Heart right ventricle (tissue), 16 donors: ENCODE measurements at regions not wholly inside any gene's neighbourhood (a gene's known extent, or its start where the extent isn't known, plus 50 kb on each side); places are given as distances from the start of the nearest gene placed in this dataset.

Source experiments
- ATAC-seq, 8 donors: fragments of 200-7000 bp; cut with Tn5 transposase; one replicate each; pipeline ENCODE4 v1.9.1; 2020; ENCODE audit warnings: mild to moderate bottlenecking in 8 of 8, moderate library complexity in 8 of 8, moderate number of reproducible peaks in 1 of 8
- DNase-seq, 2 donors: peaks; one replicate each; pipeline ENCODE4 v3.0.0-alpha.2; 2020
- H3K27ac ChIP-seq, 10 donors: fragments of 200-600 bp; sonication (generic) in 2 of 10; one replicate each; pipeline versions ENCODE4 v1.5.0 to v1.8.0; 2020 to 2022; ENCODE audit warnings: mild to moderate bottlenecking in 3 of 10
- H3K27me3 ChIP-seq, 7 donors: fragments of 200-600 bp; one replicate each; pipeline ENCODE4 v1.8.0; 2021 to 2022; ENCODE audit warnings: mild to moderate bottlenecking in 2 of 7
- H3K36me3 ChIP-seq, 9 donors: fragments of 200-600 bp; sonication (generic) in 1 of 9; one replicate each; pipeline versions ENCODE4 v1.5.0 to v1.8.0; 2020 to 2022; ENCODE audit warnings: mild to moderate bottlenecking in 2 of 9
- H3K4me1 ChIP-seq, 9 donors: fragments of 200-600 bp; sonication (generic) in 1 of 9; one replicate each; pipeline versions ENCODE4 v1.5.0 to v1.8.0; 2020 to 2022; ENCODE audit warnings: mild to moderate bottlenecking in 4 of 9
- H3K4me3 ChIP-seq, 10 donors: fragments of 200-600 bp; sonication (generic) in 2 of 10; one replicate each; pipeline versions ENCODE4 v1.5.0 to v1.8.0; 2020 to 2022; ENCODE audit warnings: mild to moderate bottlenecking in 7 of 10, moderate library complexity in 2 of 10
- H3K9me3 ChIP-seq, 11 donors: fragments of 200-600 bp in 10 of 11; sonication (generic) in 2 of 11; one replicate each; pipeline versions ENCODE4 v1.5.0 to v1.8.0; 2013 to 2022; ENCODE audit warnings: mild to moderate bottlenecking in 2 of 11, control low read depth in 1 of 11, moderate library complexity in 1 of 11
- WGBS, 2 donors: extraction: QIAGEN DNeasy Blood & Tissue Kit; methylation state at CpG; one replicate each; pipeline ENCODE4 v1.1.7; 2013; ENCODE audit warnings: inconsistent platforms in 1 of 2; 5-methylcytosine and 5-hydroxymethylcytosine counted together
- intact Hi-C, 10 donors: fragments of 100-400 bp; cut with DNase I; formaldehyde crosslinking; loops; one replicate each; pipeline versions ENCODE4 v1.11.1 to v1.14.2; 2022
- TF ChIP-seq, protein P1 (sequence below), 9 donors: fragments of 200-600 bp; sonication (generic) in 2 of 9; IDR thresholded peaks; one replicate each; pipeline versions ENCODE4 v1.5.0 to v1.8.0; 2021 to 2022; ENCODE audit warnings: antibody characterized with exemption in 9 of 9, mild to moderate bottlenecking in 5 of 9, moderate library complexity in 1 of 9
- donor health status: Arrhythmogenic right ventricular cardiomyopathy.
- donor health status: ischemic (EF 13 %, LVEDD 7.1; RV severe dilation, severe dysfunction).
- donor health status: healthy with polysubstance abuse.
- donor health status: DM: no; HTN: yes; CAD: no.
- donor health status: DM: no; HTN: no; CAD: no.
- donor health status: ischemic (EF 25% LVEDD 6.9; RV normal size, moderate dysfunction).
- donor health status: ischemic (EF 25% LVEDD 5.7; RV mildly dilated, moderate dysfunction).
- donor health status: healthy.
- donor health status: DM: yes; HTN: yes; CAD: no.
- donor health status: Ischemic cardiomyopathy.
- donor health status: ischemic (EF 35%, LVEDD 5.7; RV mildly dilated, moderate dysfunction).
- donor health status: nonischemic (EF 11% LVEDD 7.7; RV severe dilation, severe dysfunction).
- donor health status: DM: yes; HTN: yes; CAD: no.
- donor health status: PGD.
- donor health status: ischemic (EF 29% LVEDD 5.4; RV normal size, mild dysfunction).
- donor health status: nonischemic (EF 23%, LVEDD 6.1; RV moderate dilation, normal function).

DNA sequence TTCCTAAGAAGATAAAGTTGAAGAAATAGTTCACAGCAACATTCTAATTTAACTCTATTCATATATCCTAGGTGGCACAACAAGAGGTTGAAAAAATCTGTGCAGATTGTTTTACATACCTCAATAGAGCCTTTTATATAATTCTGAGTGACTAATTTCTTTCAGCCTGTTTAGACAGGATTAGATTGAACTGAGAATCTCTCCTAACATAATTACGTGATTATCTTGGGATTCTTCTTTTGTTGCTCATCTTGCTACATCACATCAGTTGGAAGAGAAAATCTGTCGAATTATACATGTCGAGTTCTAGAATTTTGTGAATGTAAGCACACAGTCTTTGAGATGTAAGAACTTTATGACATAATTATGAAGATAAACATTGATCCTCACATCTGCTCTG lies 1873.7 kb upstream of the IGFBP7 start:
- no peaks in the 10 kb centered on the region for H3K36me3 ChIP-seq
- no peak overlapping the region for H3K4me3 ChIP-seq
- no peak overlapping the region for H3K27ac ChIP-seq
- peaks cover 0 to 10% (median 0%) of the 10 kb centered on the region in 11 donors for H3K9me3 ChIP-seq
- 72 to 74% methylated on average over 3 of the region's 3 CpGs for WGBS, 2 donors
- ATAC-seq (no peak), DNase-seq (no peak)
- TF ChIP-seq, protein P1, sequence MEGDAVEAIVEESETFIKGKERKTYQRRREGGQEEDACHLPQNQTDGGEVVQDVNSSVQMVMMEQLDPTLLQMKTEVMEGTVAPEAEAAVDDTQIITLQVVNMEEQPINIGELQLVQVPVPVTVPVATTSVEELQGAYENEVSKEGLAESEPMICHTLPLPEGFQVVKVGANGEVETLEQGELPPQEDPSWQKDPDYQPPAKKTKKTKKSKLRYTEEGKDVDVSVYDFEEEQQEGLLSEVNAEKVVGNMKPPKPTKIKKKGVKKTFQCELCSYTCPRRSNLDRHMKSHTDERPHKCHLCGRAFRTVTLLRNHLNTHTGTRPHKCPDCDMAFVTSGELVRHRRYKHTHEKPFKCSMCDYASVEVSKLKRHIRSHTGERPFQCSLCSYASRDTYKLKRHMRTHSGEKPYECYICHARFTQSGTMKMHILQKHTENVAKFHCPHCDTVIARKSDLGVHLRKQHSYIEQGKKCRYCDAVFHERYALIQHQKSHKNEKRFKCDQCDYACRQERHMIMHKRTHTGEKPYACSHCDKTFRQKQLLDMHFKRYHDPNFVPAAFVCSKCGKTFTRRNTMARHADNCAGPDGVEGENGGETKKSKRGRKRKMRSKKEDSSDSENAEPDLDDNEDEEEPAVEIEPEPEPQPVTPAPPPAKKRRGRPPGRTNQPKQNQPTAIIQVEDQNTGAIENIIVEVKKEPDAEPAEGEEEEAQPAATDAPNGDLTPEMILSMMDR (IDR thresholded peaks at IDR 0.05) = no peak
- no peaks in the 10 kb centered on the region for H3K4me1 ChIP-seq
- no peaks in the 10 kb centered on the region for H3K27me3 ChIP-seq
- intact Hi-C loops = no loop called here

DNA sequence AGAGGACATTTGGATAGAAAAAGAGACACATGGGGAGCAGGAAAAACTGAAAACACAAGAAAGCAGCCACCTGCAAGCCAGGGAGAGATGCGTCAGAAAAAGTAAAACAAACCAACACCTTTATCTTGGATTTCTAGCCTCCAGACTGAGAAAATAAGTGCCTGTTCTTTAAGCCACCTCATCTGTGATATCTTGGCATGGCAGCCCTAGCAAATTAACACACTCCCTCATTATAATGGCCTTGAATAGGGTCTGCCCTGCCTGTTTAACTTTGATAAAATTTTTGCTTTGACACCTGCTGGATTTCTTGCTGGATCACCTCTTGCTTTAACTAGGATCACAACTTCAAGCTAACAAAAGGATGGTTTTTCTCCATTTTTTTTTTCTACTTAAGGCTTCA lies 1892.0 kb upstream of the IGFBP7 start:
- no peak for DNase-seq
- WGBS, 2 donors = 69 to 72% methylated on average over 1 of the region's 1 CpG
- no peaks in the 10 kb centered on the region for H3K27me3 ChIP-seq
- H3K4me1 ChIP-seq = no peaks in the 10 kb centered on the region
- H3K36me3 ChIP-seq = no peaks in the 10 kb centered on the region
- TF ChIP-seq, protein P1 (IDR thresholded peaks at IDR 0.05) = no peak
- H3K4me3 ChIP-seq = no peak overlapping the region
- H3K27ac ChIP-seq = no peak overlapping the region
- no peak for ATAC-seq
- intact Hi-C loops = no loop called here
- H3K9me3 ChIP-seq = peaks cover 0 to under 1% (median 0%) of the 10 kb centered on the region in 11 donors

DNA sequence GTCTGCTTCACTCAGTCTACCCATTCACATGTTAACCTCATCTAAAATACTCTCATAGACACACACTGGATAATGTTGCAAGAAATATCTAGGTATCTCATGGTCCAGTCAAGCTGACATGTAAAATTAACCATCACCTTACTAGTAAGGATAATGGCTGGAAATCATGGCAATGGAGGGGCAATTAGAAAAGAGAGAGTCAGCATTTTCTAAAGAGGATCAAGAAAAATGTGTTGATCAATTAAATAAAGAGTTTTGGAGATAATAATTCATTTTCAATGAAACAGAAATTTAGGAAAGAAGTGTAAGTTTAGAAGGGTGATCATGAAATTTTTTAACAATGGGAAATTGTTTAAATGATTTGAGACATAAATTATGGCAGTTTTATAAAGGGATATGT lies 1914.1 kb upstream of the IGFBP7 start:
- TF ChIP-seq, protein P1 (IDR thresholded peaks at IDR 0.05) = no peak
- ATAC-seq = no peak
- no peak overlapping the region for H3K4me3 ChIP-seq
- peaks cover 0 to 14% (median 0%) of the 10 kb centered on the region in 11 donors for H3K9me3 ChIP-seq
- no peak overlapping the region for H3K27ac ChIP-seq
- H3K4me1 ChIP-seq = no peaks in the 10 kb centered on the region
- no peak for DNase-seq
- intact Hi-C loops = no loop called here
- H3K27me3 ChIP-seq = no peaks in the 10 kb centered on the region
- no peaks in the 10 kb centered on the region for H3K36me3 ChIP-seq

DNA sequence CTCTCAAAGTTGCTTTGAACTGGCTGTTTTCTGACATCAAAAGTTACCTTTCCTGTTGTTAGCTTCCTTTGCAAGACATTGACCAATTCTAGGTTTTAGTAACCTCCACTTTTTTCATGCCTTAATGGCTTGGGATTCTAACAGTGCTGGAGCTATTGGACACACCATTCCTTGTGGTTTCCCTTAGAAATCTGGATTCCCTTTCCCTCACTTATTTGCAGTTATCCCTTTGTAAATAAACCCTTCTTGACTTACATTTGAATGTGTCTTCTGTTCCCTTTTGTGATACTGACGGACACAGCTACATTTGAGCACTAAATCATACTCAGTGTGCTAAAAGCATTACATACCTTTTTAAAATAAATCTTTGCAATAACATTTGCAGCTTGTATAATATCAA lies 1927.6 kb upstream of the IGFBP7 start:
- no peak for DNase-seq
- Histone ChIP-seq H3K27me3 (no peaks in the 10 kb centered on the region), H3K4me3 (no peak overlapping the region), H3K9me3 (peaks cover 0 to 3% (median 0%) of the 10 kb centered on the region in 11 donors), H3K36me3 (no peaks in the 10 kb centered on the region), H3K27ac (no peak overlapping the region), H3K4me1 (no peaks in the 10 kb centered on the region)
- WGBS, 2 donors = 76 to 82% methylated on average over 1 of the region's 1 CpG
- intact Hi-C loops = no loop called here
- ATAC-seq = no peak
- TF ChIP-seq, protein P1 (IDR thresholded peaks at IDR 0.05) = no peak

DNA sequence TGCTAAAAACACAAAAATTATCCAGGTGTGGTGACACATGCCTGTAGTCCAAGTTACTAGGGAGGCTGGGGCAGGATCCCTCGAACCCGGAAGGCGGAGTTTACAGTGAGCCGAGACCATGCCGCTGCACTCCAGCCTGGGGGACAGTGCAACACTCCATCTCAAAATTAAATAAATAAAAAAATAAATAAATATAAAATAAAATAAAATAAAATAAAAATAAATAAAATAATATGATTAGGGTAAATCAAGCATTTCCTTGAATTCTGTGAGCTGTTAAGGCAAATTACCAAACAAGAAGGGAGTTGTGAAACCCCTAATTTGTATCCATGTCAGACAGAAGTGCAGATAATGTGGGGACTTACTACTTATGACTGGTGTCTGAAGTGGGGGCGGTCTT lies 1928.9 kb upstream of the IGFBP7 start:
- Histone ChIP-seq H3K4me3 (no peak overlapping the region), H3K27me3 (no peaks in the 10 kb centered on the region), H3K9me3 (no peaks in the 10 kb centered on the region), H3K36me3 (no peaks in the 10 kb centered on the region), H3K27ac (no peak overlapping the region), H3K4me1 (no peaks in the 10 kb centered on the region)
- ATAC-seq = no peak
- intact Hi-C loops = no loop called here
- DNase-seq = no peak
- WGBS, 2 donors = 91 to 93% methylated on average over 6 of the region's 6 CpGs
- TF ChIP-seq, protein P1 (IDR thresholded peaks at IDR 0.05) = no peak
